Cerebellar nuclear complex (tissue), 1 donor: ENCODE measurements at regions not wholly inside any gene's neighbourhood (a gene's known extent, or its start where the extent isn't known, plus 50 kb on each side); places are given as distances from the start of the nearest gene placed in this dataset.
"Not testable (repeated sequence)": the region's sequence is repeated elsewhere in the genome, so short reads cannot be mapped to it uniquely, and the experiment has no call there.

Experiments
- DNase-seq, 2 experiments: peaks; one replicate each; lab custom pipeline; 2025; lab: John Stamatoyannopoulos, UW

- no peak for DNase-seq
Measured at GRCh38 chr16:85527042-85527766, 85.9 kb upstream of the GSE1 start.

GRCh38 chr16:85527767-85528297, 85.3 kb upstream of the GSE1 start:
- no peak for DNase-seq

- DNase-seq: no peak
Measured at GRCh38 chr16:85528528-85529387, 84.4 kb upstream of the GSE1 start.

GRCh38 chr16:85529489-85530369, 83.4 kb upstream of the GSE1 start:
- DNase-seq: no peak

GRCh38 chr16:85530370-85530739, 82.8 kb upstream of the GSE1 start:
- no peak for DNase-seq

- no peak for DNase-seq
Measured at GRCh38 chr16:85531516-85531915, 81.6 kb upstream of the GSE1 start.

DNA sequence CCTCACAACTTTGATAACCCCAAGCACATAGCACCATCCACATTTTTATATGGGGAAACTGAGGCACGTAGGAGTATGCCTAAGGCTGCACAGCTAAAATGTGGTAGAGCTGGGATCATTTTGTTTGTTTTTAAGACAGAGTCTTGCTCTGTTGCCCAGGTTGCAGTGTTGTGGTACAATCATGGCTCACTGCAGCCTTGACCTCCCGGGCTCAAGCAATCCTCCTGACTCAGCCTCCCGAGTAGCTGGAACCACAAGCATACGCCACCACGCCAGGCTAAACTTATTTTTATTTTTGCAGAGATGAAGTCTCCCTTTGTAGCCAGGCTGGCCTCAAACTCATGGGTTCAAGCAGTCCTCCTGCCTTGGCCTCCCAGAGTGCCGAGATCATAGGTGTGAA, 81.0 kb upstream of the GSE1 start:
- no peak for DNase-seq

GRCh38 chr16:85533593-85533992, 79.5 kb upstream of the GSE1 start:
- DNase-seq: not testable (repeated sequence)

DNA sequence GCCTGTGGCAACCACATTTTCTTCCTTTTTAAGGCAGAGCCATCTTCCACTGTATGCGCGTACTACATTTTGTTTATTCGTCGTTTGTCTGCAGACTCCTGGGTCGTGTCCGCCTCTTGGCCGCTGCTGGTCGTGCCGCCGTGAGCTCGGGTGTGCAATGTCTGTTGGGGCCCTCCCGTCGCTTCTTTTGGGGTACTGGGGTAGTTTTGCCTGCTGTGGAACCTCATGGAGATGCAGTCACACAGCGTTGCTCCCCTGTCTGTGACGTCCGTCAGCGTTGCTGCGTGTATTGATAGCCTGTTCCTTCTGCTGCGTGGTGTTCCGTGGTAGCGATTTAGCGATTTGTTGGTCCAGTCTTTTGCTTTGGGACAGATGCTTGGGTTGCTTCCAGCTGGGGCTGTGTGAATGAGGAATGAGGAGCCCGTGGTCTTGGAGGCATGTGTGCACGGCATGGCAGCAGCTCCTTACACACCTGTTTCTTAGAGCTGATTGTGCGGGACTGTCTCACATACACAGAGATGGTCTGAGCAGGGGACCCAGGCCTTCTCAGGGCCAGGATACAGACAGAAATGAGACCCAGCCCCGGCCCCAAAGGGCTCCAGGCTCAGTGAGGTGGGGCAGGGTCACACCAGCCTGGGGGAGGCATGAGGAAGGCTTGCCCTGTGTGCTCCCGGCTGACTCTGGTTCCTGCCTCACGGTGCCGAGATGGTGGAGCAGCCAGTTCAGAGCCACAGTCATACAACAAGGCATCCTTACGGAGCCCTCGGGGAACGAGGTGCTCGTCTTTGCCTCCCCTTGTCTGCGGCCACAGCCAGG, 78.4 kb upstream of the GSE1 start:
- DNase-seq: no peak

GRCh38 chr16:85535352-85536072, 77.6 kb upstream of the GSE1 start:
- DNase-seq: no peak

- no peak for DNase-seq
Measured at GRCh38 chr16:85536073-85536410, 77.1 kb upstream of the GSE1 start.

GRCh38 chr16:85536411-85537330, 76.5 kb upstream of the GSE1 start:
- DNase-seq: no peak

GRCh38 chr16:85537331-85537788, 75.8 kb upstream of the GSE1 start:
- no peak for DNase-seq

DNA sequence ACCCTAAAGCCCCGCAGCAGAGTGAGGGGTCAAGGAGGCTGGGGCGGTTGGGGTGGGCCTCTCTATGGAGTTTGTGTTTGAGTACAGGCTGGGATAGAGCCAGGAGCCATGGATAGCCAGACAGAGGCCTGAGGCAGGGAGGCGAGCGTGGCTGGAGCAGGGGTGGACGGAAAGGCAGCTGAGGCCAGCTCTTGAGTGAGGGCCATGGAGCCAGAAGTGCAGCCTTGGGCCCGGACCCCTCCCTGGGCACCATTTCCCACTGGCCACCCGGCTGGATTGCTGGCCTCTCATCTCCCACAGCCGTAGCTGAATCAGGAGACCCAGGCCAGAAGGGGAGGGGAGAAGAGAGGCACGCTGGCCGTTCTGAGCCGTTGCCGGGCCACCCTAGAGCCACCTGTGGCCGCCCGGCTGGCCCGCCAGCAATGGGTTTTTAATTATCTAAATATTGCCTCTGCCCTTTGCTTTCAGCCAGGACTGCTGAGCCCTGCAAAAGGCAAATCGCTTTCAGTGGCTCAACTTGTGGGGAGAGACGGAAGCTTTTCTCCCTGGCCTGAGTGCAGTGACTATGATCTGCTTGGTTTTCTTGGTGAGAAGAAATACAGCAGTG, 75.2 kb upstream of the GSE1 start:
- DNase-seq: no peak

- no peak for DNase-seq
Measured at GRCh38 chr16:85539084-85539483, 74.0 kb upstream of the GSE1 start.

DNA sequence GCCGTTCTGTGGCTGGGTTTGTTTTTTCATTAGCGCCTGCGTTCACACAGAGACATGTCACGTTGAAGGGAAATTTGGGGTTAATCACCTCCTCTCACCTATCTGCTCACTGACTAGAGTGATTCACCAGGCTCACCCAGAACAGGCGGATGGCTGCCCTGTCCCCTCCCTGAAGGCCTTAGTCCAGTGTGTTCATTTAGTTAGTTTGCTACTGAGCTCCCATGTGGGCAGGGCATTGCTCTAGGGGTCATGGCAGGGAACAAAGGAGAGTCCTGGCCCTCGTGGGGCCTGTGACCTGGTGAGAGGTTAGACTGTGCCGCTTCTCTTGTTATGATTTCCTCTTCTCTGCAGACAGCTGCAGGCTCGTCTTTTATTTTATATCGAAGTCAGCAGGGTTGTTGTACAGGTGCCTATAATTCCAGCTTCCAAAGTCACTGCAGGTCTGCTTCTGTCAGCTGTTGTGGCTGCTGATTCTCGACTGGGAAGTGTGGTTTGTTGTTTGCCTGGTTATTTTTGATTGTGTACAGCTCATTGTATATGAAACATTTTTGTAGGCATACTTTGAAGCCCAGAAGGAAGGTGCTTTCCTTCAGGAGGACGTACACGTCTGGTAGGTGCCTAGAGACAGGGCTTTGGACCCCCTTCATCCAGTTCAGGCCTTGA, 73.4 kb upstream of the GSE1 start:
- DNase-seq: no peak

- DNase-seq: no peak
Measured at GRCh38 chr16:85541181-85541580, 71.9 kb upstream of the GSE1 start.

DNA sequence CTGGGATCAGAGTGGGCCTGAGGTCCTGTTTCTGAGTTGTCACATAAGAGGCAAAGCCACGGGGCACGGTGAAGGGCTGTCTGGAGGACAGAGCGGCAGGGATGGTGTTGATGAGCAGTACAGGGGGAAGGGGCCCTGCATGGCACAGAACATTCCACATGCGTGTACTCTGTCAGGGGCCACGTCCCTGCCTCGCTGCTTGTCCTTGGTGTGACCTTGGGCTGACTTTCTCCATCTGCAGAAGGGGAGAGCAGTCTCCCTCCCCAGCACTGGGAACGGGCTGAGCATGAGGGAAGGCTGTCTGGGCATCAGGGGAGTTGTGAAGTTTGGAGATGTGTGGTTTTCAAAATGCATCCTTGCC, 71.5 kb upstream of the GSE1 start:
- DNase-seq: no peak
